Trophoblast cell (in vitro differentiated cells and primary cell): ENCODE measurements at regions not wholly inside any gene's neighbourhood (a gene's known extent, or its start where the extent isn't known, plus 50 kb on each side); places are given as distances from the start of the nearest gene placed in this dataset.

Source experiments
- DNase-seq, 2 donors: peaks; one replicate each; pipeline ENCODE4 v3.0.0-alpha.2; 2016
- H2AFZ ChIP-seq: 2 replicates; pipeline ENCODE4 v1.6.1; 2013; ENCODE audit warnings: low read length, moderate library complexity, mild to moderate bottlenecking; ENCODE audit not compliant: insufficient read depth, poor library complexity
- H2AK5ac ChIP-seq: 2 replicates; pipeline ENCODE4 v1.6.1; 2013; ENCODE audit warnings: mild to moderate bottlenecking, low read length
- H2BK120ac ChIP-seq: 2 replicates; pipeline ENCODE4 v1.6.1; 2013; ENCODE audit warnings: low read length, mild to moderate bottlenecking, moderate library complexity; ENCODE audit not compliant: insufficient read depth, poor library complexity
- H2BK12ac ChIP-seq: 2 replicates; pipeline ENCODE4 v1.6.1; 2013; ENCODE audit warnings: mild to moderate bottlenecking, low read length, moderate library complexity
- H2BK5ac ChIP-seq: 2 replicates; pipeline ENCODE4 v1.6.1; 2013; ENCODE audit warnings: low read length, low read depth, moderate library complexity, mild to moderate bottlenecking; ENCODE audit not compliant: poor library complexity
- H3K14ac ChIP-seq: 2 replicates; pipeline ENCODE4 v1.6.1; 2013; ENCODE audit warnings: mild to moderate bottlenecking, low read length
- H3K18ac ChIP-seq: 2 replicates; pipeline ENCODE4 v1.6.1; 2013; ENCODE audit warnings: mild to moderate bottlenecking, low read length
- H3K23ac ChIP-seq: 2 replicates; pipeline ENCODE4 v1.6.1; 2013; ENCODE audit warnings: low read length
- H3K27ac ChIP-seq: 2 replicates; pipeline ENCODE4 v1.5.1; 2013; ENCODE audit warnings: low read depth, mild to moderate bottlenecking, inconsistent platforms, low read length, moderate library complexity
- H3K27me3 ChIP-seq: 2 replicates; pipeline ENCODE4 v1.6.1; 2013; ENCODE audit warnings: inconsistent platforms, mild to moderate bottlenecking, low read length, moderate library complexity; ENCODE audit not compliant: insufficient read depth
- H3K36me3 ChIP-seq, 2 experiments: 1 replicate in 1 of 2; 2 replicates in 1 of 2; pipeline ENCODE4 v1.6.1; 2013; ENCODE audit warnings: low read length in 2 of 2, mild to moderate bottlenecking in 2 of 2, moderate library complexity in 1 of 2; ENCODE audit not compliant: insufficient read depth in 2 of 2, control insufficient read depth in 1 of 2
- H3K4ac ChIP-seq: 2 replicates; pipeline ENCODE4 v1.6.1; 2013; ENCODE audit warnings: low read depth, mild to moderate bottlenecking, low read length, moderate library complexity
- H3K4me1 ChIP-seq, 2 experiments: 1 replicate in 1 of 2; 2 replicates in 1 of 2; pipeline ENCODE4 v1.6.1; 2013; ENCODE audit warnings: low read length in 2 of 2, mild to moderate bottlenecking in 2 of 2, moderate library complexity in 1 of 2; ENCODE audit not compliant: insufficient read depth in 2 of 2, control insufficient read depth in 1 of 2
- H3K4me2 ChIP-seq: 2 replicates; pipeline ENCODE4 v1.6.1; 2013; ENCODE audit warnings: inconsistent platforms, mild to moderate bottlenecking, low read length, moderate library complexity
- H3K4me3 ChIP-seq: 2 replicates; pipeline ENCODE4 v1.5.1; 2013; ENCODE audit warnings: mild to moderate bottlenecking, low read depth, low read length, inconsistent platforms
- H3K79me1 ChIP-seq: one replicate; pipeline ENCODE4 v1.6.1; 2013; ENCODE audit warnings: low read length
- H3K79me2 ChIP-seq: 2 replicates; pipeline ENCODE4 v1.6.1; 2013; ENCODE audit warnings: low read length, mild to moderate bottlenecking; ENCODE audit not compliant: control insufficient read depth, insufficient read depth, poor library complexity
- H3K9ac ChIP-seq: 2 replicates; pipeline ENCODE4 v1.6.1; 2013; ENCODE audit warnings: mild to moderate bottlenecking, low read length
- H3K9me3 ChIP-seq: 2 replicates; pipeline ENCODE4 v1.6.1; 2013; ENCODE audit warnings: low read depth, mild to moderate bottlenecking, control low read depth, inconsistent platforms, low read length; ENCODE audit not compliant: insufficient read depth
- H4K12ac ChIP-seq: 2 replicates; pipeline ENCODE4 v1.6.1; 2013; ENCODE audit warnings: low read depth, mild to moderate bottlenecking, low read length, moderate library complexity
- H4K8ac ChIP-seq: 2 replicates; pipeline ENCODE4 v1.6.1; 2013; ENCODE audit warnings: low read depth, mild to moderate bottlenecking, low read length, moderate library complexity
- H4K91ac ChIP-seq: one replicate; pipeline ENCODE4 v1.6.1; 2013; ENCODE audit warnings: low read depth, mild to moderate bottlenecking, low read length, moderate library complexity
- WGBS: extraction: QIAGEN DNeasy Blood & Tissue Kit; methylation state at CpG from one replicate; pipeline ENCODE4 v1.1.7; 2013; ENCODE audit warnings: missing lambda C conversion rate; ENCODE audit not compliant: insufficient read length, insufficient coverage; ENCODE audit errors: extremely low coverage; 5-methylcytosine and 5-hydroxymethylcytosine counted together

GRCh38 chr6:139914910-139915309 is 540.5 kb upstream of the CITED2 start:
- H3K14ac ChIP-seq: no peak overlapping the region
- H3K79me1 ChIP-seq: no peaks in the 10 kb centered on the region
- no CpG with 5 or more reads among the region's 2 CpGs for WGBS
- no peak overlapping the region for H3K9ac ChIP-seq
- H2AK5ac ChIP-seq: no peak overlapping the region
- H3K9me3 ChIP-seq: no peaks in the 10 kb centered on the region
- H3K4ac ChIP-seq: no peak overlapping the region
- H3K79me2 ChIP-seq: no peaks in the 10 kb centered on the region
- no peak overlapping the region for H3K18ac ChIP-seq
- H4K8ac ChIP-seq: no peak overlapping the region
- no peaks in the 10 kb centered on the region for H3K36me3 ChIP-seq
- DNase-seq: no peak
- no peak overlapping the region for H2BK120ac ChIP-seq
- no peaks in the 10 kb centered on the region for H3K4me1 ChIP-seq
- no peak overlapping the region for H2BK5ac ChIP-seq
- H3K27me3 ChIP-seq: no peaks in the 10 kb centered on the region
- no peak overlapping the region for H2AFZ ChIP-seq
- H3K4me2 ChIP-seq: no peak overlapping the region
- H3K27ac ChIP-seq: no peak overlapping the region
- no peak overlapping the region for H3K4me3 ChIP-seq
- no peak overlapping the region for H4K12ac ChIP-seq
- H2BK12ac ChIP-seq: no peak overlapping the region
- H4K91ac ChIP-seq: no peak overlapping the region
- no peak overlapping the region for H3K23ac ChIP-seq

GRCh38 chr6:139912735-139913400 is 538.4 kb upstream of the CITED2 start:
- H3K23ac ChIP-seq: no peak overlapping the region
- no peak overlapping the region for H2AFZ ChIP-seq
- H4K8ac ChIP-seq: no peak overlapping the region
- no peak overlapping the region for H3K14ac ChIP-seq
- no peak overlapping the region for H3K27ac ChIP-seq
- no peaks in the 10 kb centered on the region for H3K4me1 ChIP-seq
- no peak overlapping the region for H3K9ac ChIP-seq
- no peak overlapping the region for H2BK12ac ChIP-seq
- no peak overlapping the region for H2BK120ac ChIP-seq
- H2AK5ac ChIP-seq: no peak overlapping the region
- no peaks in the 10 kb centered on the region for H3K27me3 ChIP-seq
- H3K4me3 ChIP-seq: no peak overlapping the region
- no peak overlapping the region for H3K4ac ChIP-seq
- no peak overlapping the region for H3K4me2 ChIP-seq
- H3K36me3 ChIP-seq: no peaks in the 10 kb centered on the region
- no peaks in the 10 kb centered on the region for H3K79me1 ChIP-seq
- DNase-seq: no peak
- H3K9me3 ChIP-seq: no peaks in the 10 kb centered on the region
- no peak overlapping the region for H2BK5ac ChIP-seq
- no peak overlapping the region for H3K18ac ChIP-seq
- no CpG with 5 or more reads among the region's 10 CpGs for WGBS
- no peaks in the 10 kb centered on the region for H3K79me2 ChIP-seq
- no peak overlapping the region for H4K91ac ChIP-seq
- H4K12ac ChIP-seq: no peak overlapping the region

GRCh38 chr6:139909992-139910391 is 535.5 kb upstream of the CITED2 start:
- Histone ChIP-seq H3K23ac (no peak overlapping the region), H3K27ac (no peak overlapping the region), H3K79me2 (no peaks in the 10 kb centered on the region), H3K9me3 (no peaks in the 10 kb centered on the region), H2BK12ac (no peak overlapping the region), H3K4me1 (no peaks in the 10 kb centered on the region), H4K8ac (no peak overlapping the region), H3K18ac (no peak overlapping the region), H3K4ac (no peak overlapping the region), H3K36me3 (no peaks in the 10 kb centered on the region), H3K9ac (no peak overlapping the region), H3K79me1 (no peaks in the 10 kb centered on the region), H3K4me3 (no peak overlapping the region), H2AFZ (no peak overlapping the region), H3K14ac (no peak overlapping the region), H2BK120ac (no peak overlapping the region), H3K4me2 (no peak overlapping the region), H2AK5ac (no peak overlapping the region), H4K12ac (no peak overlapping the region), H2BK5ac (no peak overlapping the region), H4K91ac (no peak overlapping the region), H3K27me3 (no peaks in the 10 kb centered on the region)
- DNase-seq: no peak

- Histone ChIP-seq H2BK5ac (no peak overlapping the region), H3K36me3 (no peaks in the 10 kb centered on the region), H4K91ac (no peak overlapping the region), H3K9me3 (no peaks in the 10 kb centered on the region), H3K23ac (no peak overlapping the region), H2AFZ (no peak overlapping the region), H3K9ac (no peak overlapping the region), H4K12ac (no peak overlapping the region), H2BK120ac (no peak overlapping the region), H3K4me2 (no peak overlapping the region), H2BK12ac (no peak overlapping the region), H3K4me3 (no peak overlapping the region), H3K79me1 (no peaks in the 10 kb centered on the region), H3K79me2 (no peaks in the 10 kb centered on the region), H3K18ac (no peak overlapping the region), H3K27ac (no peak overlapping the region), H3K4me1 (no peaks in the 10 kb centered on the region), H4K8ac (no peak overlapping the region), H3K4ac (no peak overlapping the region), H3K27me3 (no peaks in the 10 kb centered on the region), H2AK5ac (no peak overlapping the region), H3K14ac (no peak overlapping the region)
- no CpG with 5 or more reads among the region's 3 CpGs for WGBS
- peak in 1 of 2 donors; percentile 30 for DNase-seq
Observed at GRCh38 chr6:139905404-139906052, 531.1 kb upstream of the CITED2 start.
